Stimulated activated CD8-positive, alpha-beta memory T cell treated with anti-CD3 and anti-CD28 coated beads, Interleukin-4, amount 100 ng/mL, for 48 hours (primary cell): ENCODE measurements at regions not wholly inside any gene's neighbourhood (a gene's known extent, or its start where the extent isn't known, plus 50 kb on each side); places are given as distances from the start of the nearest gene placed in this dataset.
"Not testable (repeated sequence)": the region's sequence is repeated elsewhere in the genome, so short reads cannot be mapped to it uniquely, and the experiment has no call there.

Experiments used
- DNase-seq: peaks from one replicate; pipeline ENCODE4 v3.0.0-alpha.2; 2020

DNA sequence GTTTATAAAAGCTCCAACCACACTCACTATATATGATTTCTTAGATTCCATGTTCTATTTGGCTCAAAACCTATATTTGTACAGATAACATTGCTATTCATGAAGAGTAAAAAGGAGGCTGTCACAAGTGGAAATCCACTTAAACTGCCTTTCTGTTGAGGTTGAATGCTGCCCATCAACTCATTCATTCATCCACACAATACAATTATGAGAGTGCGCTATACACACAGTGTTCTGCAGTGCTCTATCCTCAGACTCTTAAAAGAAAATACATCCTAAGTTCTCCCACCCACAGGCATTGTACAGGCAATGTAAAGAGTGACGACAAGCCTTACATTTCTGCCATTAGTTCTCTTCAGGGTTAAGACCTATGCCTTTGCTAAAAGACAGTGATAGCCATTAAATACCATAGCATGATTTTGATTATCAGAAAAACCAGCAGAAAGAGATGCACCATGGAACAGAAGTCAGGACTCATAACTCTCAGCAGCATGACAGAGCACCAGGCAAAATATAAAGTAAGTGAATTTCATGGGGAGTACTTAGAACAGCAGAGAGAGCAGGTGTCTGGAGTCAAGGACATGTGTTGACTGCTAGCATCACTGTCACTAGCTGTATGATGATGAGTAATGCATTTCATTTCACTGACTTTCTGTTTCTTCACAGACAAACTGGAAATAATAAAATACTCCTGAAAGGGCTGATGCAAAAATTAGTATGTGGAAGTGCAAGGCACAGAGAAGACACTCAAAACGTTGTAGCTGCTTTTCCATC, 218.0 kb downstream of the RBM26 start:
- DNase-seq: no peak

DNA sequence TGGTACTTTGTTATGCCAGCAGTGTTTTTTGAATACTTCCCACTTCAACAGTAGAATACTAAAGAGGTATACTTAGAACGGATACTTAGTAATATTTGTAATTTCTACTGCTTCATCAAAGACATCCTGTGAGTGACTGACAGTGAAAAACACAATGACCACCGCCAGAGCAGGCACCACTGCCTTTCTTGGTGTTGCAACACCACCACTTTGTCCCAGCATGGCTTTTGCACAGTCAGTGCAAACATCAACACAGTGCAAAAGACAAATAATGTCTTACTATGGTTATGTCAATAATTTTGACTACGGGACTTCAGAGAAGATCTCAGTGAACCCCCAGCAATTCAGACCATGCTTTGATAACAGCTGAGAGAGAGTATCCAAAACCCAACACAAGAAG, 220.5 kb downstream of the RBM26 start:
- DNase-seq: no peak

DNA sequence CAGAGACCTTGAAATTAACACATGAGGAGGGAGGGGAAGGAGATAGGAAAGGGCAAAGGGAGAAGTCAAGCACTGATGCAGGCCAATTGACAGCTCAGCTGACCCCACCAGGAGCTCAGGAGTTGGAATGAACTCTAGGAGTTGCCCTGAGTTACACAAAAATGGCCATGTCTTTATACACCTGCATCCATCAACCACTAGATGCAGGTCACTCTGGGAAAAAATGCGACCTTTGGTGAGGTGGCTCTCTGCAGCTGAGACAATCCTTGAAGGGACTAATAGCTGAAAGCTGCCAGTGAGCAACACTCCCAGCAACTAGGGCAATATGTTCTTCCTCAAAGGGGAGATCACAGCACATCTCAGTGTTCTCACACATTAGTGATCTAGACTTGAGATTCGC, 222.8 kb downstream of the RBM26 start:
- DNase-seq: no peak

DNA sequence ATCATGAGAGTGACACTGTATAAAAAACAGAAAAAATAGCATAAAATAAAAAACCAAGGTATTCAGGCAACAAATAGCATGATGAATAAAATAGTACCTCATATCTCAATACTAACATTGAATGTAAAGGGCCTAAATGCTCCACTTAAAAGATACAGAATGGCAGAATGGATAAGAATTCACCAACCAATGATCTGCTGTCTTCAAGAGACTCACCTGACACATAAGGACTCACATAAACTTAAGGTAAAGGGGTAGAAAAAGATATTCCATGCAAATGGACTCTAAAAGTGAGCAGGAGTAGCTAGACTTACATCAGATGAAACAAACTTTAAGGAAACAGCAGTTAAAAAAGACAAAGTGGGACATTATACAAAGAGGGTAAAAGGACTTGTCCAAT, 232.4 kb downstream of the RBM26 start:
- not testable (repeated sequence) for DNase-seq

DNA sequence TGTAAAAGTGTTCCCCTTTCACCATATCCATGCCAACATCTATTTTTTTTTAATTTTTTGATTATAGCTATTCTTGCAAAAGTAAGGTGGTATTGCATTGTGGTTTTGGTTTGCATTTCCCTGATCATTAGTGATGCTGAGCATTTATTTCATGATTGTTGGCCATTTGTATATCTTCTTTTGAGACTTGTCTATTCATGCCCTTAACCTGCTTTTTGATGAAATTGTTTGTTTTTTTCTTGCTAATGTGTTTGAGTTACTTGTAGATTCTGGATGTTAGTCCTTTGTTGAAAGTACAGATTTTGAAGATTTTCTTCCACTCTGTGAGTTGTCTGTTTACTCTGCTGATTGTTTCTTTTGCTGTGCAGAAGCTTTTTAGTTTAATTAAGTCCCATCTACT, 233.1 kb downstream of the RBM26 start:
- DNase-seq: not testable (repeated sequence)

DNA sequence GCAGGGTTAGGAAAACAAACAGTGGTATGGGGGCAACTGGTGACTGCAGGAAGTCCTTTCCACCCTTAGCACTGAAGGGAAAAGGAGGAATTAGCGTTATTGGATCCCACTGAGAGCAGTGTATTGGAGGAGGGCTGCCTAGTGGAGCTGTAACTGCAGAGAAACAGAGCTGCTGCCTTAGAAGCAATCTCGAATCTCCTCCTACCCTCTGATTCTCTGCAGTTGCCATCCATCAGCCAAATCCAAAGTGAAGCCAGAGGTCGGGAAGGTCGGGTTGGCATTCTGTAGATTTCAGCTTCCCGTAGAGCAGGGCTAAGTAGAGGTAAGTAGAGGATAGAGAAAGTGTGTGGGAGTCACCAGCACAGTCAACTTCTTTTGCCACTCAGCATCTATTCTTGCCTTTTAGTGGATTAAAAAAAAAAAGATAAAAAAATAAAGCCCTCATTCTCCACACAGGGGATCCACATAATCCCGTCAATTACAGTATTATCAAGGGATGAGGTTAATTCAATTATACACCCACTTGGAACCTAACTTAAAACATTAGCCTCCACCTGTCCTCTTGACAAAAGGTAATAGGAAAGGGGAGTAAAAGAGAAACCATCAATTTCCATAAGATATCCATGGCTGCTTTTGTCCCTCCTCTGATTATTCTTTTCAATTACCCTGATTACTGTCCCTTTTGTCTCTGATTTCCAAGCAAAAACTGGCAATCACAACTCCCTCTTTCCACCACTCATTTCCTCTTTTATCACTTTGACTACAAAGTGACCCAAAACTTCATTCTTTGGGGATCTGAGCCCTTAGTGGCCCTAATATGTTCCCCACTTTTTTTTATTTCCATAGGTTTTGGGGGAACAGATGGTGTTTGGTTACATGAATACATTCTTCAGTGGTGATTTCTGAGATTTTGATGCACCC, 234.7 kb downstream of the RBM26 start:
- no peak for DNase-seq

DNA sequence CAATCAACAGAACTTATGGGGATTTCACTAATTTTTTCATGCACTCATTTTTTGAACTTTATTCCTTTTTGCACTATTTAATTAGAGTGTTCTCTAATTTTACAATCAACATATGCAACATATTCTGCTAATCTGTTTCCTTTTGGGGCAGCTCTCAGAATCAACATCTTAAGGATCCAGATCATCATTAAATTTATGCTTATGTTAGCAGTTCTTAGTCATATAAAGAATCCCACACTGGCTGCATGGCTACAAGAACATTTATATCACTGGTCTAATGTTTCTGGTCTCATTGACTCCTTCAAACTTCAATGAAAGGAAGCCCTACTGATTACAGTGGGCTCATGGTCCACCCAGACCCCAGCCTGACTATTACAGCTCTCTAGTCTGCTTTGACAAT, 245.2 kb downstream of the RBM26 start:
- no peak for DNase-seq

DNA sequence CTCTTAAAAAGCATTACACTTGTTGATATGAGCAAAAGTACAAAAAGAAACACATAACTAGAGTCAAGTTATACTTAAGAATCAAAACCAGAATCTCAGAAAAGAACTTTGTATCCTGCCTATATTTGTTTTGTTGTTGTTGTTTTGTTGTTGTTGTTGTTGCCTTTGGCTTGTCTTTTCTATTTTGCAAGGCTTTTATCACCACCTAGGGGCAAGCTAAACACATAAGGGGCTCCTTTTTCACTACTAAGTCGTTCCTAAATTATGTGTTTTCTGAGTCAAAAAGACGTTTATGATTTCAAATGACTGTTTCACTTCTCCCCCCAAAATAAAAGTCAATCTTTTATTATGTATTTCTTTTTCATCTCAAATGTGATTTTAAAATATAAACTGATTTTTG, 250.2 kb downstream of the RBM26 start:
- DNase-seq: no peak

DNA sequence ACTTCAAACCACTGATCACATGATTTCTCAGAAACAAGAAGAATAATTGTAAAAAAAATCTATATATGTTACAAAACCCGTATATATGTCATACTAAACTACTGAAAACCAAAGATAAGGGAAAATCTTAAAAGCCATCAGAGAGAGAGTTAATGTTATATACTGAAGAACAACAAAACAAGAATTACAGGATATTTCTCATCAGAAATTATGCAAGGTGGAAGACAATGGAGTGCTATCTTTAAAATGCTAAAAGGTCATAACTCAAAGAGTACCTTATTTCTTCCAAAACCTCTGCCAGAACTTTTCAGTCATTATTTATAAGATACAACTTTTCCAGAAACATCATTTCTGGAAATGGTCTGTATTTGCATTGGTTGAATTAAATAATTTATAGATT, 256.8 kb downstream of the RBM26 start:
- no peak for DNase-seq

DNA sequence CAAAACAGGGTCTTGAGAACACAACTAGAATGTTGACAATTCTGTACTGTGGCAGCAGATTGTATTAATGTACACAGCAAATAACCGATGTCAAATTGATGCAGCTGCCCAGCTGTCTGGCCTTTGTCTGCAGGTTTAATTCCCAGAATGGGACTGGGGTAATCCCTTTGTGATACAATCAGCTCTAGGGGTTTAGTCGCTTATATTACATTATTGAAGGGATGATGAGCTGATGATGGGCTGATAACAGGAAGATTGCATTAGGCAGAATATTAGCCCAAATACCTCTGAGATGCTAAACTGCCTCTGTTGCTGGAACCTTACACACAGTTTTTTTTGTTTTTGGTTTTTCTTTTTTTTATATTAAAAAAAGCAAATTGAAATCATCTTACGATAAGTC, 265.0 kb downstream of the RBM26 start:
- DNase-seq: no peak

DNA sequence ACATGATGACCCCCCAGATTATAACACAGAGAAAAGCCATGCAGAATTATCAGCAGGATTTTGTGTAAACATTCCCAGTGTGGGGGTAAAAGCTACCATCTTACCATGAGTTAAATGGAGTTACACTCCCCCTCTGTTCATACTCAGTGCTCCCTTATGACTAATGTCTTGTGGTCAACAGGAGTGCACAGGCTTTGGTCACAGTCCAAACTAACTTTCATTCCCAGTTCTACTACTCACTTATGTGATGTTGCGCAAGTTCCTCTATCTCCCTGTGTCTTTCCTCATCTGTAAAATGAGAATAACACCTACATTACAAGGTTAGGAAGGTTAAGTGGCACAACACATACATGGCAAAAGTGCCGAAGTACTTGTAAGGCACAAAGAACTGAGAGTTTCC, 277.9 kb downstream of the RBM26 start:
- no peak for DNase-seq

DNA sequence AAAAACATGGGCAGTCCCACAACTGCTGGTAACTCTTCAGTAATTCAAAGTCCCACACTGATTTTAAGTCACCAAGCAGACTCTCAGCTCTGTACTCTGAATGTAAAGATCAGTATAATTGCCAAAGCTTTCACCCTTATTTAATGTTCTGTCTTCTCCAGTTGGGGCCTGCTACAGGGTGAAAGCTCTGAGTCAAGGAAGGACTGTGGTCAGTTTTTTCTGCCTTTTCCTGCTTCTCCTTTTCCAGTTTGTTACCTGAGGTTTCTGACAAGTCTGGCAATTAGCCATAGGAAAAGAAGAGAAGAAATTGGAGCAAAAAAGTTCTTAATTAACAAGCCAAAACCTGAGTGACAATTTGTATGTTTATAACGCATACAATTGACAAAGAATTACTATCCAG, 279.3 kb downstream of the RBM26 start:
- no peak for DNase-seq

DNA sequence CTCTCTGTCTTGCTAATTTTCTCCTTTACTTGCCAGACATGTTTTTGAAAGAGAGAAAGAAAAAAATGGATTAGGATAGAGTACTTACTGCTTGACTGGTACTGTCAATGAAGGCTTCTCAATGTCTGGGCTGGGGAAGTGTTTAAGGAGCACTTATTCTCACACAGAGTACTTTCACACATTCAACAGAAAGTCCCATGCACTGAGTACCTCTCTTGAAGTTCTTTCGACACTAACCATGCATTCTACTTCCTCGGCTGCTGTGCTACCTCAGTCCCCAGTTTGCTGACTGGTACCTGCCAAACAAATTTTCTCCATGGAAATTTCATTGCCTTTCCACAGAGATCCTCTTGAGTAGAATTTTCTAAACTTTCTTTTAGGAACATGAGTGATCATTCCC, 281.9 kb downstream of the RBM26 start:
- no peak for DNase-seq

DNA sequence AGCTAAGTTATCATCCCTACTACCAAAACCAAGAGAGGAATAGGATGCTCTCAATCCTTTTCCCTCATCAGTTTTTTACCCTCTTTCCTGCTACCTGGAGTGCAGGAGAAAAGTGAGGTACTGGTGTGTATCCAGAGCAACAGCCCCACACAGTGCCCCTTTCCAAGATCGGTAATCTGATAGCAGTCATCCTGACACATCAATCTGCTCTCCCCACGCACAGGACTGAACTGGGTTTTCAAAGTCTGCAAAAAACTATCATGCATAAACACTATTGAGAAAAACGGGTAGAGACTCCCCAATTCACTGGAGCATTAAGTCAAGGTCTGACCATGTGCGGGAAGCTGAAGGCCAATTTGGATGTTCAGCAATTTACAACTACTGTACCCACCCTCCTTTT, 284.8 kb downstream of the RBM26 start:
- no peak for DNase-seq

DNA sequence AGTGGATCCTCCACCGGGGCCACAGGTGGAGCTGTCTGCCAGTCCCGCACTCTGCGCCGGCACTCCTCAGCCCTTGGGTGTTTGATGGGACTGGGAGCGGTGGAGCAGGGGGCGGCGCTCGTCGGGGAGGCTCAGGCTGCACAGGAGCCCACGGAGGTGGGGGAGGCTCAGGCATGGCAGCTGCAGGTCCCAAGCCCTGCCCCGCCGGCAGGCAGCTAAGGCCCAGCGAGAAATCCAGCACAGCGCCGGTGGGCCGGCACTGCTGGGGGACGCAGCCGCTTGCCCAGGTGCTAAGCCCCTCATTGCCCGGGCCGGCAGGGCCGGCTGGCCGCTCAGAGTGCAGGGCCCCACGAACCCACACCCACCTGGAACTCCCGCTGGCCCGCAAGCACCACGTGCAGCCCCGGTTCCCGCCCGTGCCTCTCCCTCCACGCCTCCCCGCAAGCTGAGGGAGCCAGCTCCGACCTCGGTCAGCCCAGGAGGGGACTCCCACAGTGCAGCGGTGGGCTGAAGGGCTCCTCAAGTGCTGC, 286.4 kb downstream of the RBM26 start:
- DNase-seq: no peak

DNA sequence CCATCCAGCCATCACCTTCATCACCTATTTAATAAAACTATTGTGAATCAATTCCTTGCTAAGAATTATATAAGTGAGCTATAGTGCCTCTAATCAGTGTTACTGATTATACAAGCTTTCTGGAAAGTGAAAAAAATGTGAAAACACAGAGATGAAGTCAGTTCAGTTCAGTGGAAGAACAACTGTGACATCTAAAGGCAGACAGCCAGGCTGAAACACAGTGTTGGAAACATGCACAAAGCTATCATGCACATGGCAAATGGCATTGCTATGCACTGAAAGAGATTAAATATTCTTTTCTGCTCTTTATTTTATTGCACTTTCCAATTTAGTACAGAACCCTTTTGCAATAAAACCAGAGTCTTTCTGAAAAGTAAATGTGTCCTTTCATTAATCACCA, 294.0 kb downstream of the RBM26 start:
- DNase-seq: no peak

DNA sequence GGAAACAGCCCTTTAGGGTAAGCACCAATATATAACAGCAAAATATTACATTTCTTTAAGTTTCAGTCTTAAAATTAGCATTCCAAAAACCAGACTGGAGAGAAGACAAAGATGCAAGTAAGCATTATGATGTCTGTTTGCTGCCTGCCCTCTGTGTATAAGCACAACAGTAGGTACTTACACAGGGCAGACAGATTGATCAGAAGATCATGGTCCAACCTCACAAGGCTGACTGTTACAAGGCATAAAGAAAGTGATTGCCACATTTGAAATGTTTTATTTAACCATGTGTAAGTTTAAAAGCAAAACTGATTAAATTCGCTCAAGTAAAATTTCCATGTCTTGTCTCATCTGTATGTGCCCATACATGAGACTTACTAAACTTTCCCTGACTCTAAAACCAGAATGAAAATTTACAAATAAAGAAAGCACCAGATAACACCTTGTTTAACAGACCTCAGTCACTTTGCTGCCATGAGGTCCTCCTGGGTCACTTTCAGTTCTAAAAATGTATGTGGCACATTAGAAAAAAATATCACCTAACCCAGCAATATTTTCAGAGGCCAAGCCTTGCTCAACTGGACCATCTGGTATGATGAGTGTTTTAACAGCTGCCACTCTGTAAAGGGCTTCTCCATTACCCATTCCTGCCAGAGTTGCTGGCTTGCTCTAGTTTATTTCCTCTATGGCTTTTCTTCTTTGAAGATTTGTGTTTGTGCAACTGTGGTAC, 297.0 kb downstream of the RBM26 start:
- no peak for DNase-seq

DNA sequence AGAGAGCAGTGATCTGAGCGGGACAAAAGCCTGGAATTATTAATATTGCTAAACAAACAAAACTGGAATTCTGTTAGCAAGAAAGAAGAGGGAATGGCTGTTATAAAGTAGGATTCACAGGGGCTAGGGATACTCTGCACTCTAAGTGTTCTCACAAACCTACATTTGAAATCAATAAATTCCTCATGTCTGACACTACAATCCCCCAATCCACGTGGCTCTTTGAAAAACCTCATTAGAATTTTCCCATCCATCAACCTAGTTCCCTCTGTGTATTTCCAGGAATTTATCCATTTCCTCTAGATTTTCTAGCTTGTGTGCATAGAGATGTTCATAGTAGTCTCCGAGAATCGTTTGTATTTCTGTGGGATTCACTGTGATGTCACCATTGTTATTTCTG, 307.5 kb downstream of the RBM26 start:
- no peak for DNase-seq

DNA sequence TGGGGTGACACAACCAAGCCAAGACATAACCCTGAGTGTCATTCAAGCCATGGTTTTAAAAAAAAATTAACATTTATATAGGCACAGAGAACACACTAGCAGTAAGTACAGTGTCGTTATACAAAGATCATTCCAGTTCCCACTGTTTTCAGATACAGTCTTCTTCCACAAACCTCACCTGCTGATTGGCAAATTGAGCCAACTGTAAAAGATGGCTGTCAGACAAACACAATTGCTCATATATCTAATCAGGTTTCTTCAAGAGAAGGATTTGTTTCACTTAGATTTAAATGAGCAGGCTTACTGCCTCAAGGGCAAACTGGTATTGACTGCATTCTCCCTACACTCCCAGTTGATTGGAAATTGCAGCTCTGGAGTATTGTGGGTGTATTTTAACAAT, 308.9 kb downstream of the RBM26 start:
- DNase-seq: no peak

DNA sequence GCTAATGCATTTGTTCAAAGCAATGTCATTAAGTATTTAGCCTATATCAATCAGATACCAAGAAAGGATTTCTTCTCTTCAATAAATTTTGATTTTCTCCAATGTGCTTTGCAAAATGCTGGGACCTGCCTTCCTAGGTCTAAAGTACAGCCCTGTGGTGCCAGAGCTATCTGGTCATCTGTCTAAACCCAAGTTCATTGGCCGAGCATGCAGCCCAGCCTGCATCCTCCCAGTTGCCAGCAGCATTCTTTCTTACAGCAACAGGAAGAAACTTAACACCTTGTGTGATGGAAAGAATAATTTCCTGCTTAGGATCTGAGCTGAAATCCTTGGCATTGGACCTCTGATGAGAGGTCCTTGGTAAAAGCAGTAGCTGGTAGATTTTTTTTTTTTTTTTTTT, 310.0 kb downstream of the RBM26 start:
- DNase-seq: no peak

DNA sequence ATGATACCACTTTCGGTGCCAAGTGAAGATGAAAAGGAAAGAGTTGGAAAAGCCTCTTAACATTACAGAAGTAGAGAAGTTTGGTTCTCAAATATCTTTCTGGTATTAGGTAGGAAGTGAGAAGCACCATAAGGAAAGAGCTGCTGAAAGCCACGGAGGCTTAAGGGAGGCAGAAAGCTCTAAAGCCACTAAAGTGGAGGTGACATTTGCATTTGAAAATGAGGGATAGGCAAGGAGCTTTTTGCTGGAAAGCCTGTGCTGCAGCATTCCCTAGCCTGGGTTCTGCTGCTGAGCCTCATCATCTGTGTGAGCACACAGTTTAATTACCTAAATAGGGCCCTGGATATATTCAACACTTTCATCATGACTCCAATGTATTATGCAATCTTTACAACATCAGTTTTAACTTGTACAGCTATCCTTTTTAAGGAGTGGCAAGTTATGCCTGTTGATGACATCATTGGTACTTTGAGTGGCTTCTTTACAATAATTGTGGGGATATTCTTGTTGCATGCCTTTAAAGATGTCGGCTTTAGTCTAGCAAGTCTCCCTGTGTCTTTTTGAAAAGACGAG, 315.4 kb downstream of the RBM26 start:
- no peak for DNase-seq

DNA sequence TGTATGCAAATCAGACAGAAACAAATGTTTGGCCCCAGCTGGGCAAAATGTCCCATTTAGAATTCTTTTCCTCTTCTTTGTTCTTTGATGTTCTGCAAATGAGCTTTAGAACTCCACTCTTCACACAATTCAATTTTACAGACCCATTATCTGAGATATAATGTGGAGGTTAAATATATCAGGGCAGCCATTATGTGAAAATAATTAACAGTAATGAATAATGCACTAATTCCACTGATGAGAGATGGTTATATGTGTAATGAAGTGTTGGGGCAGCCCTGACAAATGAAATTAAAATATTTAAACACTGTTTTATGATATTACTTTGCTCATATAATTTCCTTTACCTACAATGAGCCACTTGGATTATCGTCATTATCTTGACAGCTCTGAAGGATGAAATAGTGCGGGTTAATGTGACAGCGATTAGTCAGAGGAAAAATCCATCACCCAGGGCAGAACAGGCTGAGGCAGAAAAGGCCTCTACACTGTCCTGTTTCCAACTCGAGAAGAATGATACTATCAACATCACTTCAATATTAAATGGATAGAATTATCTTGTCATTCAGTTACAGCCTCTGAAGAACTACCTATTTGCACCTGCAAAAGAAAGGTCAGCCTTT, 321.1 kb downstream of the RBM26 start:
- no peak for DNase-seq

DNA sequence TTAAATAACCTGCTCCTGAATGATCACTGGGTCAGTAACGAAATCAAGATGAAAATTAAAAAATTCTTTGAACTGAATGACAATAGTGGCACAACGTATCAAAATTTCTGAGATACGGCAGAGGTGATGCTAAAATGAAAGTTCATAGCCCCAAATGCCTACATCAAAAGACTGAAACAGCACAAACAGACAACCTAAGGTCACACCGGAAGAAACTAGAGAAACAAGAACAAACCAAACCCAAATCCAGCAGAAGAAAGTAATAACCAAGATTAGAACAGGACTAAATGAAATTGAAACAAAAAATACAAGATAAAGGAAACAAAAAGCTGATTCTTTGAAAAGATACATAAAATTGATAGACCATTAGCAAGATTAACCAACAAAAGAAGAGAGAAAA, 324.1 kb downstream of the RBM26 start:
- DNase-seq: no peak
